IPS-15b (cell line): ENCODE measurements at regions not wholly inside any gene's neighbourhood (a gene's known extent, or its start where the extent isn't known, plus 50 kb on each side); places are given as distances from the start of the nearest gene placed in this dataset.
"Not testable (repeated sequence)": the region's sequence is repeated elsewhere in the genome, so short reads cannot be mapped to it uniquely, and the experiment has no call there.

ENCODE experiments used
- H3K27me3 ChIP-seq: one replicate; pipeline ENCODE4 v1.6.1; 2013; ENCODE audit warnings: low read length; ENCODE audit not compliant: control insufficient read depth, insufficient read depth
- H3K36me3 ChIP-seq: one replicate; pipeline ENCODE4 v1.6.1; 2013; ENCODE audit warnings: low read length; ENCODE audit not compliant: control insufficient read depth, insufficient read depth
- H3K4me1 ChIP-seq: one replicate; pipeline ENCODE4 v1.6.1; 2013; ENCODE audit warnings: mild to moderate bottlenecking, low read length; ENCODE audit not compliant: control insufficient read depth, insufficient read depth
- H3K4me3 ChIP-seq: one replicate; pipeline ENCODE4 v1.5.1; 2013; ENCODE audit warnings: low read depth, low read length
- H3K9ac ChIP-seq: one replicate; pipeline ENCODE4 v1.6.1; 2013; ENCODE audit warnings: low read depth, mild to moderate bottlenecking, low read length
- H3K9me3 ChIP-seq: one replicate; pipeline ENCODE4 v1.6.1; 2013; ENCODE audit warnings: mild to moderate bottlenecking, low read length; ENCODE audit not compliant: control insufficient read depth, insufficient read depth

GRCh38 chr7:110283056-110283455 lies 807.9 kb upstream of the LRRN3 start:
- no peaks in the 10 kb centered on the region for H3K9me3 ChIP-seq

GRCh38 chr7:110291430-110291829 lies 799.5 kb upstream of the LRRN3 start:
- Histone ChIP-seq H3K4me3 (no peak overlapping the region), H3K36me3 (no peaks in the 10 kb centered on the region), H3K9ac (no peak overlapping the region), H3K9me3 (no peaks in the 10 kb centered on the region), H3K4me1 (no peaks in the 10 kb centered on the region), H3K27me3 (no peaks in the 10 kb centered on the region)

More at GRCh38 chr7:110283056-110283455, 807.9 kb upstream of the LRRN3 start:
- Histone ChIP-seq H3K27me3 (no peaks in the 10 kb centered on the region), H3K4me3 (no peak overlapping the region), H3K9ac (no peak overlapping the region), H3K36me3 (no peaks in the 10 kb centered on the region), H3K4me1 (no peaks in the 10 kb centered on the region)

- H3K27me3 ChIP-seq: no peaks in the 10 kb centered on the region
- H3K4me1 ChIP-seq: no peaks in the 10 kb centered on the region
- no peak overlapping the region for H3K4me3 ChIP-seq
- H3K36me3 ChIP-seq: no peaks in the 10 kb centered on the region
- H3K9me3 ChIP-seq: no peaks in the 10 kb centered on the region
- no peak overlapping the region for H3K9ac ChIP-seq
These were observed 794.6 kb upstream of the LRRN3 start for GRCh38 chr7:110296321-110296720.

GRCh38 chr7:110307776-110308175 lies 783.2 kb upstream of the LRRN3 start:
- no peaks in the 10 kb centered on the region for H3K36me3 ChIP-seq
- no peaks in the 10 kb centered on the region for H3K27me3 ChIP-seq
- no peaks in the 10 kb centered on the region for H3K9me3 ChIP-seq
- H3K9ac ChIP-seq: no peak overlapping the region
- H3K4me3 ChIP-seq: no peak overlapping the region
- H3K4me1 ChIP-seq: no peaks in the 10 kb centered on the region

- H3K9ac ChIP-seq: no peak overlapping the region
- no peaks in the 10 kb centered on the region for H3K27me3 ChIP-seq
- H3K9me3 ChIP-seq: no peaks in the 10 kb centered on the region
- no peaks in the 10 kb centered on the region for H3K4me1 ChIP-seq
- H3K4me3 ChIP-seq: no peak overlapping the region
- H3K36me3 ChIP-seq: no peaks in the 10 kb centered on the region
These were observed 782.1 kb upstream of the LRRN3 start for GRCh38 chr7:110308791-110309190.

GRCh38 chr7:110309941-110310340 lies 781.0 kb upstream of the LRRN3 start:
- Histone ChIP-seq H3K4me1 (no peaks in the 10 kb centered on the region), H3K4me3 (no peak overlapping the region), H3K9me3 (no peaks in the 10 kb centered on the region), H3K9ac (no peak overlapping the region), H3K36me3 (no peaks in the 10 kb centered on the region), H3K27me3 (no peaks in the 10 kb centered on the region)

- H3K9me3 ChIP-seq: no peaks in the 10 kb centered on the region
- no peak overlapping the region for H3K4me3 ChIP-seq
- no peaks in the 10 kb centered on the region for H3K27me3 ChIP-seq
- H3K4me1 ChIP-seq: no peaks in the 10 kb centered on the region
- no peaks in the 10 kb centered on the region for H3K36me3 ChIP-seq
- no peak overlapping the region for H3K9ac ChIP-seq
These were observed 779.4 kb upstream of the LRRN3 start for GRCh38 chr7:110311556-110311955.

- Histone ChIP-seq H3K4me1 (peaks cover 5% of the 10 kb centered on the region), H3K36me3 (no peaks in the 10 kb centered on the region), H3K4me3 (no peak overlapping the region), H3K9me3 (no peaks in the 10 kb centered on the region), H3K27me3 (no peaks in the 10 kb centered on the region), H3K9ac (no peak overlapping the region)
These were observed 773.2 kb upstream of the LRRN3 start for GRCh38 chr7:110317541-110318265.

GRCh38 chr7:110320285-110320684 lies 770.6 kb upstream of the LRRN3 start:
- not testable (repeated sequence) for H3K36me3 ChIP-seq, H3K4me3 ChIP-seq, H3K9ac ChIP-seq, H3K9me3 ChIP-seq, H3K4me1 ChIP-seq, H3K27me3 ChIP-seq

- Histone ChIP-seq H3K9ac (no peak overlapping the region), H3K27me3 (no peaks in the 10 kb centered on the region), H3K4me1 (peaks cover 4% of the 10 kb centered on the region), H3K4me3 (no peak overlapping the region), H3K36me3 (no peaks in the 10 kb centered on the region), H3K9me3 (no peaks in the 10 kb centered on the region)
These were observed 768.1 kb upstream of the LRRN3 start for GRCh38 chr7:110322796-110323195.

GRCh38 chr7:110326966-110327365 lies 764.0 kb upstream of the LRRN3 start:
- H3K4me1 ChIP-seq: no peaks in the 10 kb centered on the region
- H3K4me3 ChIP-seq: no peak overlapping the region
- H3K9me3 ChIP-seq: no peaks in the 10 kb centered on the region
- H3K9ac ChIP-seq: no peak overlapping the region
- no peaks in the 10 kb centered on the region for H3K27me3 ChIP-seq
- no peaks in the 10 kb centered on the region for H3K36me3 ChIP-seq

GRCh38 chr7:110336423-110336822 lies 754.5 kb upstream of the LRRN3 start:
- Histone ChIP-seq H3K4me1 (no peaks in the 10 kb centered on the region), H3K9ac (no peak overlapping the region), H3K9me3 (no peaks in the 10 kb centered on the region), H3K27me3 (no peaks in the 10 kb centered on the region), H3K4me3 (no peak overlapping the region), H3K36me3 (no peaks in the 10 kb centered on the region)
